ENCODE measurements at regions not wholly inside any gene's neighbourhood (a gene's known extent, or its start where the extent isn't known, plus 50 kb on each side); places are given as distances from the start of the nearest gene placed in this dataset.
A peak's percentile ranks its signal among the peaks of the same experiment; 100 is the strongest.

GRCh38 chr9:32837551-32838058, 54.3 kb downstream of the TMEM215 start:
- no peak for DNase-seq

DNA sequence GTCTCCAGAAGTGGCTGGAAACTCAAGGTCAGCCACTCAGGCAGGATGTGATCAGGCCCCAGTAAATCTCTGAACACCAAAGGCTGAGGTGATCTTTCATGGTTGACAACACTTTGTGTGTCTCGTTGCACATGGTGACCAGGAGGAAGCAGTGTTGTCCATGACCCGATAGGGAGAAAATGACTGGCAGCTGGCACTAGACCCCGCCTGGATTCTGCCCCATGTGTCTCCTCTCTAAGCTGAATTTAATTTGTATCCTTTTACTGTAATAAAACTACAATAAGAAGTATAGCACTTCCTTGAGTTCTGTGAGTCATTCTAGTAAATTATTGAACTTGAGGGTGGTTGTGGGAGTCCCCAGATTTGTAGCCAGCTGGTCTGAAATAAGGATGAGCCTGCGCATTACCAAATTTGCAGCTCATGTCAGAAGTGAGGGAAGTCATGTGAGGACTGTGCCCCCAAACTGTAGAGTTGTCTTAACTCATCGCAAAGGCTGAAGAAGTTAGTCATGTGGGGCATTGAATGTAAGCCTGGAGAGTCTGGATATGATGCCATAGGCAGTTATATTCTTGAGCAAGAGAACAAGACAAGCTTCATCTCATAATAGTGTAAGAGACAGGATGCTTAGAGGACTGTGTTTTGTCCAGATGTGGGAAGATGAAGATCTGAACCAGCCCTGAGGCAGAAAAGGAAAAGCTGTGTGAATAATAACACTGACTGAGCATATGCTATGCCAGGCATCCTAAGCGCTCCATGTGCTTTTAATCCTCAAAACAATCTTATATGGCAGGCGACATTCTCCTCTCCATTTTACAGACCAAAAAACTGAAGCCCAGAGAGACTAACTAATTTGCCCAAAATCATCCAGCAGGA, 55.9 kb downstream of the TMEM215 start:
- DNase-seq: peak; percentile 65

DNA sequence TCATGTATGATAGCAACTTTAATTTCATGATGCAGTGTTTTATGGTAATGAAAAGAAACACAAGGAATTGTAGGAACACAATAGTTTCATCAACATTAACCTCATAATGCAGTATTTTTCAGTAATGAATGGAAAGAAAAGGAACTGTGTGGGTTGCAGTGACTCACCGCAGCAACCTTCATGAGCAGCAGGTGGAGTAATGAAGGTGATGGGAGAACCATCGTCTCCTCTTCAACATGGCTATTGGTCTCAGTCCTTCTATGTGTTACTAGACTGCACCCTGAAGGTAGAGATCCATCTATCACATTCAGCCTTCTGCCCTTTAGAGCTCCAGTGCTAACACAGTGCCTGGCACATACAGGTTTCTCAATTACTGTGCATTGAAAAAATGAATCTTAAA, 58.0 kb downstream of the TMEM215 start:
- no peak for DNase-seq

GRCh38 chr9:32843295-32843694, 60.0 kb downstream of the TMEM215 start:
- no peak for DNase-seq

DNA sequence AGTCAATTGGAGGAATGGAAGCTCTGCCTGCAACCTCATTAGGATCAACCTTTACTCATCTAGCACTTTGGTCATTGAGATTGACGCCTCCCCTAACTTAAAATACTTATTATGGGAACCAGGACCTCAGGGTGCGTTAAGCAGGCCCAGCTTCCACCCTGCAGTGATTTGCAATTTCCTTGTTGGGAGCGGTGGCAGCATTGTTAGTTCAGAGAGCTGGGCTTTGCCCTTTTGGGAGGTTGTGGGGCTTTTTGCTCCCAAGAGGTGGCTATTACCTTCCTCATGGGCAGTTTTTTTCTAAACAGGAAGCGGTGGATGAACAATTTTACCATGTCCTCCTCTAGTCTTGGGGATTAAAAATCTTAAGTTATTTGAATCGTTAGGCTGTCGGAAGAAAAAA, 60.9 kb downstream of the TMEM215 start:
- DNase-seq: no peak

DNA sequence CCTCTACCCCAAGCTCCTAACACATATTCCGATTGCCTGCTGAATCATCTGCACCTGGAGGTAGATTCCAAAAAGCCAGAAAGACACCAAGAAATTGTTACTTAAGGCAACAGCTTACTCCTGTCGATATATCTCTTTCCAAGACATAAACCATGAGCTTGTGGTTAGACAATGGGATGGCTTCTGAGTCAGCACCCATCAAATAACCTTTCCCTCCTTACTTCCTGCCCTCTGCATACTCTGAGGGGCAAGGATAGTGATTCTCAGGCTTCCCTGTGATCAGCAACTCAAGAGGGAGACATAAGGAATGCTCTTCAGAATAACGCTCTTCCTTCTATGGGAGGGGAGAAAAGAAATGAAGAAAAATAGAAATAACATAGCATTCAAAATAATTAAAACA, 70.9 kb downstream of the TMEM215 start:
- no peak for DNase-seq

DNA sequence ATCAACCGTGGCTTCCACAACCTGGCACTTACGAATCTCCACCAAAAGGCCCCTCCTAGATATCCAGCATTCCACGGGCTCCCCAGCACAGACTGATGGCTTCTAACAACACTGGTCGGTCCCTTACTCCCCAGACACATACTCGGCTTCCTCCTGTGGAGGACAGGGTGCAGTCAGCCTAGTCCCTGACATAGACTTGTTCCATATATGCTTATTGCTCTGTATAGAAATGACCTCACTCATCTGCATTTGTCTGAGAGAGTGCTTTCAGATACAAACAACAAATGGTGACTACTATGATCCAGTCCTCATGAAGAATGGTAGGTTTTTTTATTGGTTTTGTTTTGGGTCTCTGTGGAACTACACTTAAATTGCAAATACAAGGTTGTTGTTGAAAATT, 72.4 kb downstream of the TMEM215 start:
- DNase-seq: no peak

DNA sequence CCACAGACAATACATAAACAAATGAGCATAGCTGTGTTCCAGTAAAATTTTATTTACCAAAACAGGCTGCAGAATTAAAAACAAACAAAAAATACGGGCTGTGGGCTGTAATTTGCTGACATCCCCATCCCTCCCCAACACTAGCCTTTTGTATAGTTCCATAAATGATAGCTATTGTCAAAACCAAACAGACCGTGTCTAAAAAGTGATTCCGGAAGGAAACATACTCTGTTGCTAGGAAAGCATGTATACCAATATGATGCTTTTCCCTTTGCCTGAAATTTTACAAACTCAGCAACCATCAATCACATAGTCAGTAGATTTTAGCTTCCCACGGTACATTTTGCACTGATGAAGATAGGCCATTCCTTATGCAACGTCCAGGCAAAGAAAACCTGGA, 80.0 kb downstream of the TMEM215 start:
- no peak for DNase-seq

- no peak for DNase-seq
Observed at GRCh38 chr9:32864971-32865370, 81.6 kb downstream of the TMEM215 start.

DNA sequence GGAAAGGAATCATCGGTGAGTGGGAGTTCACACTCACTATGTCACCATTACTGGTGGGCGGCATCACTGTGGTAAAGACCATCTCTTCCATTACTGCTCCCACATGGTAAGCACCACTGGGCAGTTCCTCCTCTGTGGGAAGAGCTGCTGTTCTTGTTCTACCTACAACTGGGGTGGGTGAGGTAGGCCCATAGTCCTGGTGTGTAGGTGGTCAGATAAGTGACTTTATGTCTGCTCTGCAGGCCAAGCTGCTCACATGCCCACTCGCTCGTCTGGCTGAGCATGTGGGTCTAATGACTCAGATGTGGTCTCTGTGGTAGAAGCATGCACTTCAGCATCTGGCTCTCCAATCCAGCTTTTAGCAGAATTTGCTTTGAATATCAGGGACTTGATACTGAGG, 82.9 kb downstream of the TMEM215 start:
- peak; percentile 74 for DNase-seq

DNA sequence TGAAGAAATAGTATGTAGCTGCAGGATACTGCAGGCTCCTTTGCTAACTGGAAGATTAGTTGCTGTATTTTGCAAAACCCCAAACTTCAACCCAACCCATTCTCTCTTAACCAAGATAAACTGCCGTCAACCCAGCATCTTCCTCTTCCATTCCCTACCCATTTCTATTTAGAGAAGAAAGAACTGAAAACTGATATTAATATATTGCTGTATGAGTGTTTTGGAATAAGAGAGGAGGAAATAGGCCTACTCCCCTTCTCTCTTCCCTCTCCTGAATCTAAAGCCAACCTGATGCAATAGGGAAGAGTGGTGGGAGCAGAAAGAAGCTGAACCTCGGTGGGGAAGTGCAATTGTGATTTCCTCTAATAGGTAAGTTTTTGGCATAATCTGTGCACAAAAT, 83.7 kb downstream of the TMEM215 start:
- DNase-seq: peak; percentile 59

DNA sequence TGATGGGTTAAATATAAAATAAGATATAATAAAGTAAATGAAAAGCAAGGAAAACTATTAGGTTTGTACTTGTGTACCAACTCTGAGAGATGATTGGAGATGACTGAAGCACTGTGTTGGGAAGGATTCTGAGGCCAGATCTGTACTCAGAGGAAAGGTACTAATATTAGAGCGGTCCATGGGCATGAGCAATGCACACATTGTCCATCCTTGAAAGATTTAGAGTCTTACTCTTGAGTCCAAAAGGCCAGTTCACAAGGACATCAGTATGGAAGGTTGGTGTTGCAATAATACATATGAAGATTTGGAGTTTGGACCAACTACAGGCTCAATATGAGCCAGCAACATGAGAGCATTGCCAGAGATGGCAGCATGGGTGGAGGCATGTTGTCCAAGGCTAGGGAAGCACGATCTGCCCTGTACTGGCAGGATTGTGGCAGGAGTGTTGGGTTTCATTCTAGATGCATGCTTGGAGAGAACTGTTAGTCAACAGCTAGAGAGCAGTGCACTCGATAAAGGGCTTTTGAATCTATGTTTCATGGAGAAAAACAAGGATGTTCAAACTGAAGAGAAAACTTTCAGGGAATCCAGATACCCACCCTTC, 84.4 kb downstream of the TMEM215 start:
- no peak for DNase-seq

DNA sequence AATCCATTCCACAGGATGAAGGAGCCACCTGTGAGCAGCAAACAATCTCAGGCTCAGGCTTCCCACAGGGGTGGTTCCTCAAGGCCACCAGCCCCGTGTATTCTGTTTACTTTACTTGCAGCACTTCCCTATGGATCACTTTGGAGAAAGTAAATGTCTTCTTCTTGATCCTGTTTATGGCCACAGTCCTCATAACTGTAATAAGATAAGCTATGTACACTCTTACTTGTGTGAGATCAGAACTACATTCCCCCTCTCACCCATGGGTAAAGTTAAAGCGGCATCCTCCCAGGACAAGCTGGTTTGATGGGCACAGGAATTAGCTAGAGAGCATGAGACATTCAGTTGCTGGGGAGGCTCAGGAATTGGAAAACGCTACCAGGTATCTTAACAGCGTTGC, 86.1 kb downstream of the TMEM215 start:
- DNase-seq: no peak

DNA sequence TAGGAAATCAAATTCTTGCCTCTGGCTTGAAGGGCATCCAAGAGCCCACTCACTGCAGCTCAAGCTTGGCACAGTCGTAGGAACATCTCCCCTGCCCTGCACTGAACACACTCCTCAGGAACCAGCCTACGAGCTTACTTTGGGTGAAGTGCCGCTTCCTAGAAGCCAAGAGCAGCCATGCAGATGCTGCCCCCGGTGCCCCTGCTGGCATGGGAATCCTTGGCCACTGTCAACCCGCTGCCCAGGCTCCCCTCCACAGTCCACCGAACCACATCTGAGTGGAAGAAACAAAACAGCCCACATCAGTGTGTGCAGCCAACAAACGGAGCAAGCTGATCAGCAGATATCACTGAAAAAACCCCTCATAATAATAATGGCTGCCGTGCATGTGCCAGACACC, 89.8 kb downstream of the TMEM215 start:
- no peak for DNase-seq

DNA sequence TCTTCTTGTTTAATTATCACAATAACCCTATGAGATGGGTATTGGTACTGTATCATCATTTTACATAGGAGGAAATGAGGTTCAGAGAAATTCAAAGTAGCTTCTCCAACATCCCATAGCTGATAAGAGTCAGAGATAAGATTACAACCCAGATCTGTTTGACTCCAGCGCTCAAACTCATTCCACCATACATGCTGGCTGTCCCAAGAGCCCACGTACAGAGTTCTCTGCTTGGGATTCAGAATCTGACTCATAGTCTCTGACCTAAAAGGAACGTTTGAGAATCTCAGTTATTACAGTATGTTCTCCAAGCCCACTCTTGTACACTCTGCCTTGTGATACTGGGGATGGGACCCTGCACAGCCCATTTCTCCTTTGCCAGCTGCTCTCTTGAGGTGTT, 90.2 kb downstream of the TMEM215 start:
- DNase-seq: no peak

DNA sequence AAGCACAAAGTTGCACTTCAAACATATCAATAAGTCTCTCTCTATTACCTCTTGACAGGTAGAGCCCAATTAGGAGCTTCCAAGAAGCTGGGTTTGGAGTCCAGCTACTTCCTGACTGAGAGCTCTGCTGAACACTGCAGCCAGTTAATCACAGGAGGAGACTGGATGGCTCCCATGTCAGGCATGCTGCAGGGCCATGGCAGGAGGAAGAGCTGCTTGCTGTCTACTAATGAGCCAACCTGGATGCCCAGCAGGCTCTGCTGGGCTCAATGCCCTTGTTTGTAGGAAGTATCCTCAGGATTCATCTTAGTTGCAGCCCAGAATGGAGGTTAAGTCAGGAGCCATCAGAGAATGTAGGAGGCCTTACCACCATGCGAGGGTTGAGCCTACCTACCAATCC, 91.9 kb downstream of the TMEM215 start:
- peak; percentile 11 for DNase-seq

DNA sequence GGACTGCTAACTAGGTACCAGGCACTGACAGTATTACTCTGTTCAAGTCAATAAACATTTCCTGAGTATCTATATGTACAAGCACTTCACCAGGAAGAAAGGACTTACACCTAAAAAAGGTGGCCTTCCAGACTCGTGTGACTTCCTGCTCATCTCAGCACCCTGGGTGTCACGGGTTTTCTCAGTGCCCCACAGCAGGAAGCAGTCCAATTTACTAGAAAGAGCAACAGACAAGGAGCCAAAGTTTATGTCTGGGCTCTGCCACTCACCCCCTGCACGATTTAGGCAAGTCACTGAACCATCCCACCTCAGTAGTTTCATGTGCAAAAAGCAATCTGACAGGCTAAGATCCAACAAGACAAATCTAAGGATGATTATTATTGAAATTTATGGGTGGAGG, 92.4 kb downstream of the TMEM215 start:
- DNase-seq: no peak

DNA sequence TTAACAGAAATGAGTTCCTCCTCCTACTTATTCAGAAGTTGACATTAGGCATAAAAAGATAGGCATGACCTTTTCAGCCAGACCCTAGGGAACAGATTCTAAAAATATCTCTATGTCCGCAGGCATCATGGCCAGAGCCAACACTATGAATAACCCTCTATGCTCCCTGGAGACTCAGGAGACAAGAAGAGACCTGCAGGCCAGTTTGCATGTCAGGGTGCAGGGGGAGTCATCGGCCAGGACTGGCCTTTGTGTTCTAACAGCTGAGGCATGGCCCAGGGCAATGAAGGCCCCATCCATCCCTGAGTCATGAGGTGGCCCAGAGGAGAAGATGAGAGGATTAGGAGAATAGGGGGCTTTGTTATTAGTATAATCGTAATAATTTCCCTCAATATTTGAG, 93.8 kb downstream of the TMEM215 start:
- DNase-seq: no peak

DNA sequence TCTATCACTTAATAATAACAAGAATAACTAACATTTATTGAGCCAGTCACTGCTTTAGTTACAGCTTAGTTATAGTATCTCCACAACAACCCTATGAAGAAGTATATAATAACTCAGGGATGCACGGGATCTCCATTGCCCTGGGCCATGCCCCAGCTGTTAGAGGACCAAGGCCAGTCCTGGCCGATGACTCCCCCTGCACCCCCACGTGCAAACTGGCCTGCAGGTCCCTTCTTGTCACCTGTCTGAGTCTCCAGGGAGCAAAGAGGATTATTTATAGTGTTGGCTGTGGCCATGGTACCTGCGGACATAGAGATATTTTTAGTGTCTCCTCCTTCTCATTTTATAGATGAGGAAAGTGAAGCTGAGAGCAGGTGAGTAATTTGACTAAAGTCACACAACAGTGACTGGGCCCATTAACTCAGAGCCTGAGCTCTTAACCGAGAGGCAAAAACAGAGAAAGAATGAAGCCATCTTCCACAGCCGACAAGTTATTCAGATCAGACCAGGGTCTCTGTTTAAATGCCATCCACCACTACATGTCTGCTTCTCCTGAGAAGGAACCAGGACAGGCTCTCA, 94.4 kb downstream of the TMEM215 start:
- DNase-seq: no peak

GRCh38 chr9:32879335-32879734, 96.0 kb downstream of the TMEM215 start:
- no peak for DNase-seq

DNA sequence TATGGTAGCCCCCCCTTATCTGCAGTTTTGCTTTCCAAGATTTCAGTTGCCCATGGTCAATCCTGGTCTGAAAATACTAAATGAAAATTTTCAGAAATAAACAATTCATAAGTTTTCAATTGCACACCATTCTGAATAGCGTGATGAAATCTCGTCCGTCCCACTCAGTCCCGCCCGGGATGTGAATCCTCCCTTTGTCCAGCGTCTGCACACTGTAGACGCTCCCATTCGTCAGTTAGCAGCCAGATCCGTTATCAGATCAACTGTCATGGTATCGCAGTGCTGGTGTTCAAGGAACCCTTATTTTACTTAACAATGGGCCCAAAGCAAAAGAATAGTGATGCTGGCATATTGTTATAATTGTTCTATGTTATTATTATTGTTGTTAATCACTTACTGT, 98.6 kb downstream of the TMEM215 start:
- DNase-seq: no peak

GRCh38 chr9:32882705-32883104, 99.4 kb downstream of the TMEM215 start:
- DNase-seq: no peak

GRCh38 chr9:32884482-32884881, 101.1 kb downstream of the TMEM215 start:
- DNase-seq: no peak

- no peak for DNase-seq
Observed at GRCh38 chr9:32886021-32886420, 102.7 kb downstream of the TMEM215 start.
